H9 (cell line): ENCODE measurements at regions not wholly inside any gene's neighbourhood (a gene's known extent, or its start where the extent isn't known, plus 50 kb on each side); places are given as distances from the start of the nearest gene placed in this dataset.

Experiments used
- DNase-seq: peaks from one replicate; pipeline ENCODE4 v3.0.0-alpha.2; 2017
- H2AFZ ChIP-seq: one replicate; pipeline ENCODE4 v1.6.1; 2013; ENCODE audit warnings: mild to moderate bottlenecking, low read length, control low read depth, moderate library complexity
- H2AK5ac ChIP-seq: 2 replicates; pipeline ENCODE4 v1.6.1; 2013; ENCODE audit warnings: low read length, control low read depth, mixed read lengths; ENCODE audit not compliant: insufficient read length
- H2BK120ac ChIP-seq: one replicate; pipeline ENCODE4 v1.6.1; 2013; ENCODE audit warnings: low read depth, mild to moderate bottlenecking, low read length, control low read depth, inconsistent platforms; ENCODE audit not compliant: poor library complexity, severe bottlenecking
- H2BK12ac ChIP-seq: 2 replicates; pipeline ENCODE4 v1.6.1; 2013; ENCODE audit warnings: low read length, control low read depth, mixed read lengths, low read depth; ENCODE audit not compliant: insufficient read length
- H2BK15ac ChIP-seq: 2 replicates; pipeline ENCODE4 v1.6.1; 2013; ENCODE audit warnings: low read depth, low read length, control low read depth
- H2BK20ac ChIP-seq: one replicate; pipeline ENCODE4 v1.6.1; 2013; ENCODE audit warnings: low read depth, mild to moderate bottlenecking, low read length, control low read depth, inconsistent platforms; ENCODE audit not compliant: poor library complexity, severe bottlenecking
- H2BK5ac ChIP-seq: 2 replicates; pipeline ENCODE4 v1.6.1; 2013; ENCODE audit warnings: low read length, control low read depth, mixed read lengths; ENCODE audit not compliant: insufficient read length
- H3K14ac ChIP-seq: 2 replicates; pipeline ENCODE4 v1.6.1; 2013; ENCODE audit warnings: low read length, control low read depth; ENCODE audit not compliant: insufficient read depth
- H3K18ac ChIP-seq: 2 replicates; pipeline ENCODE4 v1.6.1; 2013; ENCODE audit warnings: low read depth, mild to moderate bottlenecking, mixed read lengths, low read length, control low read depth; ENCODE audit not compliant: insufficient read length
- H3K23ac ChIP-seq: 2 replicates; pipeline ENCODE4 v1.6.1; 2013; ENCODE audit warnings: low read length, control low read depth, mixed read lengths, low read depth; ENCODE audit not compliant: insufficient read length
- H3K23me2 ChIP-seq: 2 replicates; pipeline ENCODE4 v1.6.1; 2013; ENCODE audit warnings: low read depth, mild to moderate bottlenecking, mixed read lengths, low read length, control low read depth; ENCODE audit not compliant: insufficient read length, poor library complexity, severe bottlenecking
- H3K27ac ChIP-seq: 2 replicates; pipeline ENCODE4 v1.5.1; 2013; ENCODE audit warnings: low read length, control low read depth, mixed read lengths, low read depth; ENCODE audit not compliant: insufficient read length
- H3K27me3 ChIP-seq: 2 replicates; pipeline ENCODE4 v1.6.1; 2013; ENCODE audit warnings: low read length, control low read depth, inconsistent platforms; ENCODE audit not compliant: insufficient read depth
- H3K4ac ChIP-seq: 2 replicates; pipeline ENCODE4 v1.6.1; 2013; ENCODE audit warnings: low read depth, mild to moderate bottlenecking, control low read depth, inconsistent platforms, low read length, moderate library complexity
- H3K4me1 ChIP-seq: 2 replicates; pipeline ENCODE4 v1.6.1; 2013; ENCODE audit warnings: low read length, control low read depth, inconsistent platforms; ENCODE audit not compliant: insufficient read depth
- H3K4me2 ChIP-seq: 2 replicates; pipeline ENCODE4 v1.6.1; 2013; ENCODE audit warnings: low read length, control low read depth, mixed read lengths; ENCODE audit not compliant: insufficient read length, insufficient read depth
- H3K56ac ChIP-seq: 2 replicates; pipeline ENCODE4 v1.6.1; 2013; ENCODE audit warnings: low read depth, mild to moderate bottlenecking, mixed read lengths, low read length, control low read depth; ENCODE audit not compliant: insufficient read length
- H3K79me1 ChIP-seq: 2 replicates; pipeline ENCODE4 v1.6.1; 2013; ENCODE audit warnings: low read depth, mild to moderate bottlenecking, moderate library complexity, low read length, control low read depth, inconsistent platforms; ENCODE audit not compliant: insufficient read depth, poor library complexity, severe bottlenecking
- H3K79me2 ChIP-seq: 2 replicates; pipeline ENCODE4 v1.6.1; 2013; ENCODE audit warnings: low read length, control low read depth, inconsistent platforms; ENCODE audit not compliant: insufficient read depth
- H3K9ac ChIP-seq: 2 replicates; pipeline ENCODE4 v1.6.1; 2013; ENCODE audit warnings: low read length, control low read depth, mixed read lengths; ENCODE audit not compliant: insufficient read length; ENCODE audit errors: extremely low read depth
- H3K9me3 ChIP-seq: one replicate; pipeline ENCODE4 v1.6.1; 2013; ENCODE audit warnings: low read depth, low read length, inconsistent platforms; ENCODE audit not compliant: control insufficient read depth
- H3T11ph ChIP-seq: one replicate; pipeline ENCODE4 v1.6.1; 2013; ENCODE audit warnings: mild to moderate bottlenecking, low read length, control low read depth, inconsistent platforms
- H4K20me1 ChIP-seq: one replicate; pipeline ENCODE4 v1.6.1; 2013; ENCODE audit not compliant: control insufficient read depth, insufficient read length, insufficient read depth
- H4K5ac ChIP-seq: 2 replicates; pipeline ENCODE4 v1.6.1; 2013; ENCODE audit warnings: low read depth, mild to moderate bottlenecking, mixed read lengths, low read length, control low read depth; ENCODE audit not compliant: insufficient read length
- H4K8ac ChIP-seq: replicated peaks from 2 replicates; pipeline ENCODE4 v1.6.1; 2013; ENCODE audit warnings: low read length, control low read depth, mixed read lengths, low read depth; ENCODE audit not compliant: insufficient read length
- H4K91ac ChIP-seq: 2 replicates; pipeline ENCODE4 v1.6.1; 2013; ENCODE audit warnings: low read depth, mild to moderate bottlenecking, moderate library complexity, mixed read lengths, low read length, control low read depth; ENCODE audit not compliant: insufficient read length
- H3K27ac Mint-ChIP-seq, 3 experiments: 2 replicates in 2 of 3; 3 replicates in 1 of 3; pipeline ENCODE4 v1.8.0; 2020 to 2021; ENCODE audit warnings: mixed read lengths in 3 of 3, mild to moderate bottlenecking in 1 of 3, moderate library complexity in 1 of 3
- H3K27me3 Mint-ChIP-seq: 2 replicates; pipeline ENCODE4 v1.8.0; 2021; ENCODE audit warnings: low read depth, mild to moderate bottlenecking, moderate library complexity, mixed read lengths
- H3K36me3 Mint-ChIP-seq, 3 experiments: 2 replicates in 2 of 3; 3 replicates in 1 of 3; pipeline ENCODE4 v1.8.0; 2020 to 2021; ENCODE audit warnings: low read depth in 3 of 3, mixed read lengths in 3 of 3; ENCODE audit not compliant: insufficient read depth in 1 of 3
- H3K4me1 Mint-ChIP-seq, 2 experiments: 2 replicates each; pipeline ENCODE4 v1.8.0; 2020; ENCODE audit warnings: mixed read lengths in 2 of 2
- H3K4me3 Mint-ChIP-seq, 2 experiments: 2 replicates in 1 of 2; 3 replicates in 1 of 2; pipeline ENCODE4 v1.8.0; 2020 to 2021; ENCODE audit warnings: mild to moderate bottlenecking in 2 of 2, mixed read lengths in 2 of 2, moderate library complexity in 1 of 2
- H3K9me3 Mint-ChIP-seq, 2 experiments: 2 replicates in 1 of 2; 3 replicates in 1 of 2; pipeline ENCODE4 v1.8.0; 2020; ENCODE audit warnings: mild to moderate bottlenecking in 2 of 2, mixed read lengths in 2 of 2, moderate library complexity in 1 of 2
- WGBS: extraction: QIAGEN DNeasy Blood & Tissue Kit; methylation state at CpG from one replicate; pipeline ENCODE4 v1.1.7; 2013; ENCODE audit warnings: missing lambda C conversion rate, low lambda C conversion rate, mixed read lengths; ENCODE audit not compliant: insufficient read length; ENCODE audit errors: extremely low coverage; 5-methylcytosine and 5-hydroxymethylcytosine counted together
- TF ChIP-seq, protein P1 (sequence below): fragments of 200-600 bp; sonication (generic); conservative IDR thresholded peaks from 3 replicates; pipeline ENCODE4 v1.8.0; 2021; ENCODE audit warnings: antibody characterized with exemption, mild to moderate bottlenecking

- H3K27ac Mint-ChIP-seq = no peak overlapping the region
- no peak overlapping the region for H3K4me2 ChIP-seq
- H3K4me1 Mint-ChIP-seq = peaks cover 43 to 51% of the 10 kb centered on the region in 2 experiments
- H2BK5ac ChIP-seq = no peak overlapping the region
- TF ChIP-seq, protein P1, sequence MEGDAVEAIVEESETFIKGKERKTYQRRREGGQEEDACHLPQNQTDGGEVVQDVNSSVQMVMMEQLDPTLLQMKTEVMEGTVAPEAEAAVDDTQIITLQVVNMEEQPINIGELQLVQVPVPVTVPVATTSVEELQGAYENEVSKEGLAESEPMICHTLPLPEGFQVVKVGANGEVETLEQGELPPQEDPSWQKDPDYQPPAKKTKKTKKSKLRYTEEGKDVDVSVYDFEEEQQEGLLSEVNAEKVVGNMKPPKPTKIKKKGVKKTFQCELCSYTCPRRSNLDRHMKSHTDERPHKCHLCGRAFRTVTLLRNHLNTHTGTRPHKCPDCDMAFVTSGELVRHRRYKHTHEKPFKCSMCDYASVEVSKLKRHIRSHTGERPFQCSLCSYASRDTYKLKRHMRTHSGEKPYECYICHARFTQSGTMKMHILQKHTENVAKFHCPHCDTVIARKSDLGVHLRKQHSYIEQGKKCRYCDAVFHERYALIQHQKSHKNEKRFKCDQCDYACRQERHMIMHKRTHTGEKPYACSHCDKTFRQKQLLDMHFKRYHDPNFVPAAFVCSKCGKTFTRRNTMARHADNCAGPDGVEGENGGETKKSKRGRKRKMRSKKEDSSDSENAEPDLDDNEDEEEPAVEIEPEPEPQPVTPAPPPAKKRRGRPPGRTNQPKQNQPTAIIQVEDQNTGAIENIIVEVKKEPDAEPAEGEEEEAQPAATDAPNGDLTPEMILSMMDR = no peak
- DNase-seq = no peak
- H4K91ac ChIP-seq = no peak overlapping the region
- no peak overlapping the region for H2AFZ ChIP-seq
- no peaks in the 10 kb centered on the region for H3K79me2 ChIP-seq
- peaks cover 4% of the 10 kb centered on the region; the same call in 1 of the 2 replicates for H3K4me1 ChIP-seq
- no peak overlapping the region for H2BK20ac ChIP-seq
- no peak overlapping the region for H3K9ac ChIP-seq
- no peak overlapping the region for H3K14ac ChIP-seq
- no peak overlapping the region for H3T11ph ChIP-seq
- H4K20me1 ChIP-seq = no peaks in the 10 kb centered on the region
- H3K27ac ChIP-seq = no peak overlapping the region
- WGBS = no CpG with 5 or more reads among the region's 2 CpGs
- no peaks in the 10 kb centered on the region for H3K9me3 ChIP-seq
- no peak overlapping the region for H3K4ac ChIP-seq
- H3K18ac ChIP-seq = no peak overlapping the region
- H3K9me3 Mint-ChIP-seq = peaks cover 0 to 2% of the 10 kb centered on the region in 2 experiments; a peak in 3 of 5 replicates
- H3K27me3 ChIP-seq = no peaks in the 10 kb centered on the region
- H3K27me3 Mint-ChIP-seq = no peaks in the 10 kb centered on the region
- no peak overlapping the region for H3K56ac ChIP-seq
- H3K23me2 ChIP-seq = no peaks in the 10 kb centered on the region
- H2BK12ac ChIP-seq = no peak overlapping the region
- no peak overlapping the region for H3K23ac ChIP-seq
- H3K79me1 ChIP-seq = no peaks in the 10 kb centered on the region
- no peak overlapping the region for H2BK120ac ChIP-seq
- H3K4me3 Mint-ChIP-seq = no peak overlapping the region
- no peak overlapping the region for H4K5ac ChIP-seq
- H4K8ac ChIP-seq = no peak overlapping the region
- no peak overlapping the region for H2AK5ac ChIP-seq
- no peak overlapping the region for H2BK15ac ChIP-seq
- peaks cover 0 to 2% (median 0%) of the 10 kb centered on the region in 3 experiments; a peak in 2 of 7 replicates for H3K36me3 Mint-ChIP-seq
These were observed 90.2 kb downstream of the ZNF467 start for GRCh38 chr7:149683181-149683580.
